ENCODE measurements at regions not wholly inside any gene's neighbourhood (a gene's known extent, or its start where the extent isn't known, plus 50 kb on each side); places are given as distances from the start of the nearest gene placed in this dataset.

DNA sequence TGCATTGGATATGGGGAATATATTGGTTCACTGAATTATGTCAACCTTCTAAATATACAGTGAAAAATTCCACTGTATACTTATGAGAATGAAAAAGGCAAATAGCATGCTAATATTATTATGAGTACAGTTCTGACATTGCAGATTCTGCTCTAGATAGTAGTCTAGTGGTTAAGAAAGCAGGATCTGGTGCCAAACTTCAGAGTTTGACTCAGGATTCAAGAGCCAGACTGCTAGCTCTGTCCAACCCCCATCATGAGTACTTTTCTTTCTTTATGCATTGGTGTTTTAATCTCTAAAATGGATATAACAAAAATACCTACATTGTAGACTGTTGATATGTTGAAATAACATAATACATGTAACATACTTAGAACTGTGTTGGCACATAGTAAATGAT lies 57.3 kb upstream of the PLSCR4 start:
- no peak for DNase-seq

DNA sequence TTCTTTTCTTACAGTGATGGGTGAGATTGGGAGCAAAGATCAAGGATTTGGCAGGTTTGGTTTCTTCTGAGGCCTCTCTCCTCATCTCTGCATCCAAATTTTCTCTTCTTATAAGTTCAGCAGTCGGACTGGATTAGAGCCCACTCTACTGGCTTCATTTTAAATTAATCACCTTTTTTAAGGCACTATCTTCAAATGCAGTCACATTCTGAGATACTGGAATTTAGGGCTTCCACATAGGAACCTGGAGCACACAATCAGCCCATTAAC lies 56.5 kb upstream of the PLSCR4 start:
- no peak for DNase-seq

DNA sequence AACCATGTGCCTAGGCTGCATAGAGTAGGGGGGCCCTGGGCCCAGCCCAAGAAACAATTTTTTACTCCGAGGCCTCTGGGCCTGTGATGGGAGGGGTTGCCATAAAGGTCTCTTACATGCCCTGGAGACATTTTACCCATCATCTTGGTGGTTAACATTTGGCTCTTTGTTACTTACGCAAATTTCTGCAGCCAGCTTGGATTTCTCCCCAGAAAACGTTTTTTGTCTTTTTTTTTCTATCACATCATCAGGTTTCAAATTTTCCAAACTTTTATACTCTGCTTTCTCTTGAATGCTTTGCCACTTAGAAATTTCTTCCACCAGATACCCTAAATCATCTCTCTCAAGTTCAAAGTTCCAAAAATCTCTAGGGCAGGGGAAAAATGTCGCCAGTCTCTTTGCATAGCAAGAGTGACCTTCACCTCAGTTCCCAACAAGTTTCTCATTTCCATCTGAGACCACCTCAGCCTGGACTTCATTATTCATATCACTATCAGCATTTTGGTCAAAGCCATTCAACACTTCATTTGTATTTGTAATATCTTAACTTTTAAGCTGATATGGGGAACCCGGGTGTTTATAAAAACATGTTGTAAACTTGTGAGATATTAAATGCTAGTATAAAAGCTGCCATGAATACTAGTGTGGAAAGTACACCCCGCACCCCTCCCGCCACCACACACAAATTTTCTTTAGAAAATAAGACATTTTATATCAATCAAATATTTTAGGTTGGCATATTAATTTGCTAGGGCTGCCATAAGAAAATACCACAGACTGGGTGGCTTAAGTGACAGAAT lies 56.0 kb upstream of the PLSCR4 start:
- no peak for DNase-seq

DNA sequence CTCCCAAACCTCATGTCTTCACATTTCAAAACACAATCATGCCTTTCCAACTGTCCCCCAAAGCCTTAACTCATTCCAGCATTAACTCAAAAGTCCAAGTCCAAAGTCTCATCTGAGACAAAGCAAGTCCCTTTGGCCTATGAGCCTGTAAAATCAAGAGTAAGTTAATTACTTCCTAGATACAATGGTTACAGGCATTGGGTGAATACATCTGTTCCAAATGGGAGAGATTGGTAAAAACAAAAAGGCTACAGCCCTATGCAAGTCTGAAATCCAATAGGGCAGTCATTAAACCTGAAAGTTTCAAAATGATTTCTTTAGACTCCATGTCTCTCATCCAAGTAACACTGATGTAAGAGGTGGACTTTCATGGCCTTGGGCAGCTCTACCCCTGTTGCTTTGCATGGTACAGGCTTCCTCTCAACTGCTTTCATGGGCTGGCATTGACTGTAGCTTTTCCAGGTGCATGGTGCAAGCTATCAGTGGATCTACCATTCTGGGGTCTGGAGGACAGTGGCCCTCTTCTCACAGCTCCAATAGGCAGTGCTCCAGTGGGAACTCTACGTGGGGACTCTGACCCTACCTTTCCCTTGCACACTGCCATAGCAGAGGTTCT lies 55.0 kb upstream of the PLSCR4 start:
- no peak for DNase-seq

DNA sequence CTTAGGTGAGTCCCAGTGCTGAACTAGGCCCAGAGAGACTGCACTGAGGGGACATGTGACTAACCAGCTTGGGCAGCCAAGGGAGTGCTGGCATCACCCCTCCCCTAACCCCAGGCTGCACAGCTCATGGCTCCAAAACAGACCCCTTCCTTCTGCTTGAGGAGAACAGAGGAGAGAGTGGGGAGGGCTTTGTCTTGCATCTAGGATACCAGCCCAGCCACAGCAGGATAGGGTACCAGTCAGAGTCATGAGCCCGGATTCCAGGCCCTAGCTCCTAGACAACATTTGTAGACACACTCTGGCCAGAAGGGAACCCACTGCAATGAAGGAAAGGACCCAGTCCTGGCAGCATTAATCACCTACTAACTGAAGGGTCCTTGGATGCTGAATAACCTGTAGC lies 49.9 kb upstream of the PLSCR4 start:
- no peak for DNase-seq

Data from NCI-H2081 treated with DMSO at 0.1 percent for 48 hours (cell line).